HG03097 (cell line): ENCODE measurements at regions not wholly inside any gene's neighbourhood (a gene's known extent, or its start where the extent isn't known, plus 50 kb on each side); places are given as distances from the start of the nearest gene placed in this dataset.
"Not testable (repeated sequence)": the region's sequence is repeated elsewhere in the genome, so short reads cannot be mapped to it uniquely, and the experiment has no call there.

Experiments
- ATAC-seq: cut with Tn5 transposase; IDR thresholded peaks from one replicate; pipeline ENCODE4 v1.9.1; 2021; ENCODE audit not compliant: unreplicated experiment, low FRiP score

GRCh38 chr4:66115231-66115630, 444.9 kb upstream of the EPHA5 start:
- not testable (repeated sequence) for ATAC-seq

GRCh38 chr4:66108898-66109297, 438.6 kb upstream of the EPHA5 start:
- ATAC-seq = no peak

- no peak for ATAC-seq
Measured at GRCh38 chr4:66097218-66097617, 426.9 kb upstream of the EPHA5 start.

GRCh38 chr4:66095065-66095464, 424.8 kb upstream of the EPHA5 start:
- ATAC-seq = no peak

- ATAC-seq = no peak
Measured at GRCh38 chr4:66094070-66094469, 423.8 kb upstream of the EPHA5 start.

GRCh38 chr4:66091786-66092185, 421.5 kb upstream of the EPHA5 start:
- ATAC-seq = no peak

- ATAC-seq = no peak
Measured at GRCh38 chr4:66073961-66074360, 403.7 kb upstream of the EPHA5 start.

GRCh38 chr4:66071911-66072310, 401.6 kb upstream of the EPHA5 start:
- ATAC-seq = no peak

- ATAC-seq = no peak
Measured at GRCh38 chr4:66062921-66063320, 392.6 kb upstream of the EPHA5 start.

GRCh38 chr4:66062044-66062443, 391.8 kb upstream of the EPHA5 start:
- ATAC-seq = no peak

- ATAC-seq = no peak
Measured at GRCh38 chr4:66059556-66059955, 389.3 kb upstream of the EPHA5 start.

GRCh38 chr4:66059136-66059535, 388.8 kb upstream of the EPHA5 start:
- no peak for ATAC-seq

GRCh38 chr4:66055999-66056398, 385.7 kb upstream of the EPHA5 start:
- no peak for ATAC-seq

GRCh38 chr4:66052426-66052825, 382.1 kb upstream of the EPHA5 start:
- no peak for ATAC-seq

- ATAC-seq = no peak
Measured at GRCh38 chr4:66048861-66049260, 378.6 kb upstream of the EPHA5 start.

- no peak for ATAC-seq
Measured at GRCh38 chr4:66045913-66046312, 375.6 kb upstream of the EPHA5 start.

- ATAC-seq = no peak
Measured at GRCh38 chr4:66035701-66036100, 365.4 kb upstream of the EPHA5 start.

- ATAC-seq = no peak
Measured at GRCh38 chr4:66034671-66035070, 364.4 kb upstream of the EPHA5 start.

- no peak for ATAC-seq
Measured at GRCh38 chr4:66034262-66034661, 364.0 kb upstream of the EPHA5 start.

GRCh38 chr4:66032571-66032970, 362.3 kb upstream of the EPHA5 start:
- no peak for ATAC-seq

- no peak for ATAC-seq
Measured at GRCh38 chr4:66028668-66029067, 358.4 kb upstream of the EPHA5 start.

- no peak for ATAC-seq
Measured at GRCh38 chr4:66023061-66023460, 352.8 kb upstream of the EPHA5 start.

- ATAC-seq = no peak
Measured at GRCh38 chr4:66017671-66018070, 347.4 kb upstream of the EPHA5 start.
